ENCODE measurements at regions not wholly inside any gene's neighbourhood (a gene's known extent, or its start where the extent isn't known, plus 50 kb on each side); places are given as distances from the start of the nearest gene placed in this dataset.
A peak's percentile ranks its signal among the peaks of the same experiment; 100 is the strongest.

GRCh38 chr12:24359418-24359817 lies 409.9 kb upstream of the SOX5 start:
- 66 to 71% methylated on average over 1 of the region's 1 CpG for WGBS, 2 donors
- ATAC-seq (ENCODE audit: insufficient read depth, low FRiP score) = no peak
- TF ChIP-seq, protein P1, sequence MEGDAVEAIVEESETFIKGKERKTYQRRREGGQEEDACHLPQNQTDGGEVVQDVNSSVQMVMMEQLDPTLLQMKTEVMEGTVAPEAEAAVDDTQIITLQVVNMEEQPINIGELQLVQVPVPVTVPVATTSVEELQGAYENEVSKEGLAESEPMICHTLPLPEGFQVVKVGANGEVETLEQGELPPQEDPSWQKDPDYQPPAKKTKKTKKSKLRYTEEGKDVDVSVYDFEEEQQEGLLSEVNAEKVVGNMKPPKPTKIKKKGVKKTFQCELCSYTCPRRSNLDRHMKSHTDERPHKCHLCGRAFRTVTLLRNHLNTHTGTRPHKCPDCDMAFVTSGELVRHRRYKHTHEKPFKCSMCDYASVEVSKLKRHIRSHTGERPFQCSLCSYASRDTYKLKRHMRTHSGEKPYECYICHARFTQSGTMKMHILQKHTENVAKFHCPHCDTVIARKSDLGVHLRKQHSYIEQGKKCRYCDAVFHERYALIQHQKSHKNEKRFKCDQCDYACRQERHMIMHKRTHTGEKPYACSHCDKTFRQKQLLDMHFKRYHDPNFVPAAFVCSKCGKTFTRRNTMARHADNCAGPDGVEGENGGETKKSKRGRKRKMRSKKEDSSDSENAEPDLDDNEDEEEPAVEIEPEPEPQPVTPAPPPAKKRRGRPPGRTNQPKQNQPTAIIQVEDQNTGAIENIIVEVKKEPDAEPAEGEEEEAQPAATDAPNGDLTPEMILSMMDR (IDR thresholded peaks at IDR 0.05; ENCODE audit: control extremely low read depth, extremely low read depth) = no peak

DNA sequence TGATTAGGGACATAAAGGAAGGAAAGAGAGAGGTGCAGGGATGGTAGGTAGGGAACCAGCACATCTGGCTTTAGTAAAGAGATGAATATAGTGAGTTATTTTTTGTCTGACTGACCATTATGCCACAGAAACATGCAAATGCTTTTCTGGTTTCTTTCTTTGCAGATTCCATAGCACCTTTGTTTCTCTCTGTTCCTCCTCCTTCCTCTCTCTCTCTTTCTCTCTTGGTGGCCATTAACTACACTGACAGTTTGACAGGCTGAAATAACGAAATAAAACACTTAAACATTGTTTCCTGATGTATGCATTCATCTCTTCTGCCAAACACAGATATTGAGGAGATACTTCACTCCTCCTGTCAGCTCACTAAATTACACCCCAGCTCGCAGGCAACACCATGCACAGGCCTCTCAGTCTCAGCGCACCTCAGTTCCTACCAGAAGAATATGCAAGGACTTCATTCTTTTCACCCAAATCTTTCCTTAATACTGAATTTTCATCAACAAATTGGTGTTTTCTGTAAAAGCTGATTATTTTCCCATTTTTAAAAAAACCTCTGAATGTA lies 406.9 kb upstream of the SOX5 start:
- DNase-seq (no peak), ATAC-seq (ENCODE audit: insufficient read depth, low FRiP score) (no peak)
- TF ChIP-seq, protein P1 (IDR thresholded peaks at IDR 0.05; ENCODE audit: control extremely low read depth, extremely low read depth) = no peak
- Histone ChIP-seq H3K9me3 (ENCODE audit: control insufficient read depth in 4 of 4, insufficient read depth in 3 of 4, low read length in 3 of 4) (no peaks in the 10 kb centered on the region), H3K27me3 (ENCODE audit: control insufficient read depth in 3 of 3, insufficient read depth in 3 of 3, low read length in 2 of 3) (no peaks in the 10 kb centered on the region), H3K27ac (ENCODE audit: low read depth in 1 of 2, low read length in 1 of 2) (no peak overlapping the region), H3K4me1 (ENCODE audit: control insufficient read depth in 5 of 5, insufficient read depth in 5 of 5, low read length in 5 of 5) (peaks cover 0 to 5% (median 0%) of the 10 kb centered on the region in 5 donors), H3K4me3 (no peak overlapping the region), H3K9ac (ENCODE audit: insufficient read depth in 1 of 2, low read length in 2 of 2) (no peak overlapping the region), H3K36me3 (ENCODE audit: control insufficient read depth in 4 of 4, insufficient read depth in 4 of 4, low read length in 4 of 4) (no peaks in the 10 kb centered on the region)
- 82 to 84% methylated on average over 3 of the region's 3 CpGs for WGBS, 2 donors

More at GRCh38 chr12:24359418-24359817, 409.9 kb upstream of the SOX5 start:
- Histone ChIP-seq H3K4me1 (ENCODE audit: control insufficient read depth in 5 of 5, insufficient read depth in 5 of 5, low read length in 5 of 5) (peaks cover 0 to 5% (median 0%) of the 10 kb centered on the region in 5 donors), H3K36me3 (ENCODE audit: control insufficient read depth in 4 of 4, insufficient read depth in 4 of 4, low read length in 4 of 4) (no peaks in the 10 kb centered on the region), H3K4me3 (no peak overlapping the region), H3K9me3 (ENCODE audit: control insufficient read depth in 4 of 4, insufficient read depth in 3 of 4, low read length in 3 of 4) (no peaks in the 10 kb centered on the region), H3K27ac (ENCODE audit: low read depth in 1 of 2, low read length in 1 of 2) (no peak overlapping the region), H3K27me3 (ENCODE audit: control insufficient read depth in 3 of 3, insufficient read depth in 3 of 3, low read length in 2 of 3) (no peaks in the 10 kb centered on the region), H3K9ac (ENCODE audit: insufficient read depth in 1 of 2, low read length in 2 of 2) (no peak overlapping the region)
- DNase-seq = peak in 1 of 3 donors; percentile 39

GRCh38 chr12:24352363-24352762 lies 402.9 kb upstream of the SOX5 start:
- H3K4me3 ChIP-seq = no peak overlapping the region
- H3K9ac ChIP-seq (ENCODE audit: insufficient read depth in 1 of 2, low read length in 2 of 2) = no peak overlapping the region
- TF ChIP-seq, protein P1 (IDR thresholded peaks at IDR 0.05; ENCODE audit: control extremely low read depth, extremely low read depth) = no peak
- whole genome bisulfite sequencing, 2 donors = 92 to 93% methylated on average over 5 of the region's 5 CpGs
- H3K36me3 ChIP-seq (ENCODE audit: control insufficient read depth in 4 of 4, insufficient read depth in 4 of 4, low read length in 4 of 4) = no peaks in the 10 kb centered on the region
- no peak overlapping the region for H3K27ac ChIP-seq (ENCODE audit: low read depth in 1 of 2, low read length in 1 of 2)
- H3K27me3 ChIP-seq (ENCODE audit: control insufficient read depth in 3 of 3, insufficient read depth in 3 of 3, low read length in 2 of 3) = no peaks in the 10 kb centered on the region
- H3K4me1 ChIP-seq (ENCODE audit: control insufficient read depth in 5 of 5, insufficient read depth in 5 of 5, low read length in 5 of 5) = no peaks in the 10 kb centered on the region
- DNase-seq (no peak), ATAC-seq (ENCODE audit: insufficient read depth, low FRiP score) (no peak)
- no peaks in the 10 kb centered on the region for H3K9me3 ChIP-seq (ENCODE audit: control insufficient read depth in 4 of 4, insufficient read depth in 3 of 4, low read length in 3 of 4)
